ENCODE measurements at regions not wholly inside any gene's neighbourhood (a gene's known extent, or its start where the extent isn't known, plus 50 kb on each side); places are given as distances from the start of the nearest gene placed in this dataset.

DNA sequence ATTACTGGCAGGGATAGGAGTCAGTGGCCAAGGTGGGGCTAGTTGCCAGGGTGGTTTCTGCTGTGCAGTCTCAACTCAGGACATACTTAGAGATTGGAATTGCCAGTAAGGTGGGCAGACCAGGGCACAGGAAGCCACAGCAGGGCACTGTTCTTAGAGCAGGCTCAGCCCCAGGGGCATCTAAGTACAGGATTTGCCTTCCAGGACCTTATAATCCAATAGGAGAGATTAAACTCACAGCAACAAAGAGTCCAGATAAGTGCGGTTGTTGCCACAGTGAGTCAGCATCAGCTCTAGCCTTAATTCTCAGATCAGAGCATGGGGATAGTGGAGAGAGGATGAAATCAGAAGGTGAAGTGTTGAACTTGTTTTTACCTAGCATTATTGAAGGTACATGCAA, 265.8 kb upstream of the TRPC7 start:
- Mint-ChIP-seq H3K27me3 (ENCODE audit: low read depth) (peaks cover 9% of the 10 kb centered on the region), H3K36me3 (ENCODE audit: low read depth) (no peaks in the 10 kb centered on the region), H3K27ac (ENCODE audit: unreplicated experiment) (no peak overlapping the region), H3K9me3 (no peaks in the 10 kb centered on the region), H3K4me1 (no peaks in the 10 kb centered on the region), H3K4me3 (no peak overlapping the region)
- no peak for DNase-seq (ENCODE audit: low read depth, low spot score)
- TF ChIP-seq CTCF (conservative IDR thresholded peaks at IDR 0.05): no peak

- no peak for DNase-seq (ENCODE audit: low read depth, low spot score)
Observed at GRCh38 chr5:136629125-136629792, 263.9 kb upstream of the TRPC7 start.

DNA sequence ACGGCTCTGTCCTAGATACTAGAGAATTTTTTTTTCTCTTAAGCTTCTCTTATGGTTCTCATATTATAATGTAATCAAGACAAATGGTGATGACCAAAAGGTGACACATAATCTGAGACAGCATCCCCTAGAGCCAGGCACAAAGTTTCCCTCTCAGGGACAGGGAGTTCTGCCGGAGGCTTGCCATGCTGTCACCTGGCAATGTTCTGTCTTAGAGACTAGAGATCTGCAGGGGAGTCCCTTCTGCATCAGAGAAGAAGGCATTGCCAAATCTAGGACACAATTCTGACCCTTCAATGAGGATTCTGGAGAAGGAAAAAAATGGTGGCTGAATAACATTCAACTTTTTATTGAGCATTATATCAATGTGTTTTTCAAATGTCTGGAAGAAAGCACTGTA, 261.2 kb upstream of the TRPC7 start:
- no peaks in the 10 kb centered on the region for H3K9me3 Mint-ChIP-seq
- DNase-seq (ENCODE audit: low read depth, low spot score): no peak
- H3K36me3 Mint-ChIP-seq (ENCODE audit: low read depth): no peaks in the 10 kb centered on the region
- H3K27ac Mint-ChIP-seq (ENCODE audit: unreplicated experiment): no peak overlapping the region
- H3K4me3 Mint-ChIP-seq: no peak overlapping the region
- H3K27me3 Mint-ChIP-seq (ENCODE audit: low read depth): no peaks in the 10 kb centered on the region
- H3K4me1 Mint-ChIP-seq: no peaks in the 10 kb centered on the region
- no peak for TF ChIP-seq CTCF (conservative IDR thresholded peaks at IDR 0.05)

More at GRCh38 chr5:136629125-136629792, 263.9 kb upstream of the TRPC7 start:
- H3K27me3 Mint-ChIP-seq (ENCODE audit: low read depth): no peaks in the 10 kb centered on the region
- H3K4me3 Mint-ChIP-seq: no peak overlapping the region
- no peak for TF ChIP-seq CTCF (conservative IDR thresholded peaks at IDR 0.05)
- H3K27ac Mint-ChIP-seq (ENCODE audit: unreplicated experiment): no peak overlapping the region
- H3K36me3 Mint-ChIP-seq (ENCODE audit: low read depth): no peaks in the 10 kb centered on the region
- H3K9me3 Mint-ChIP-seq: no peaks in the 10 kb centered on the region
- H3K4me1 Mint-ChIP-seq: no peaks in the 10 kb centered on the region

DNA sequence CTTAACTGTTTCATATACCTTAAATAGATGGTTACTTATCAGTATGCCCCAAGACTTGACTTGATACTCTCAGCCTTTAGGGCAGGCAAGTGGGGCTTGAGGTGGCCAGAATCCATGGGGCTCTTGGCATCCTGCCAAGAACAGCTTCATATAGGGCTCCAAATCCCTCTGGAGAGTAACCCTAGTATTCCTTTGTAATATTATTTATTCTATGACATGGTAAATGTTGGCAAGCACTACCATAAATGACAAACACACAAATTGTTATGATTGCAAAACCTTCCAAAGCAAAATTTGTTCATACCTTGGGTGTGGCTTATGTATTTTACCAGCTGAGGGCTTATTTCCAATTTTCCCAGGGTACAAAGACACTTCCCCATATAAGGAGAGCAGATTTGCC, 257.4 kb upstream of the TRPC7 start:
- no peak for TF ChIP-seq CTCF (conservative IDR thresholded peaks at IDR 0.05)
- Mint-ChIP-seq H3K9me3 (no peaks in the 10 kb centered on the region), H3K36me3 (ENCODE audit: low read depth) (no peaks in the 10 kb centered on the region), H3K27me3 (ENCODE audit: low read depth) (no peaks in the 10 kb centered on the region), H3K27ac (ENCODE audit: unreplicated experiment) (no peak overlapping the region), H3K4me3 (no peak overlapping the region), H3K4me1 (no peaks in the 10 kb centered on the region)
- DNase-seq (ENCODE audit: low read depth, low spot score): no peak

DNA sequence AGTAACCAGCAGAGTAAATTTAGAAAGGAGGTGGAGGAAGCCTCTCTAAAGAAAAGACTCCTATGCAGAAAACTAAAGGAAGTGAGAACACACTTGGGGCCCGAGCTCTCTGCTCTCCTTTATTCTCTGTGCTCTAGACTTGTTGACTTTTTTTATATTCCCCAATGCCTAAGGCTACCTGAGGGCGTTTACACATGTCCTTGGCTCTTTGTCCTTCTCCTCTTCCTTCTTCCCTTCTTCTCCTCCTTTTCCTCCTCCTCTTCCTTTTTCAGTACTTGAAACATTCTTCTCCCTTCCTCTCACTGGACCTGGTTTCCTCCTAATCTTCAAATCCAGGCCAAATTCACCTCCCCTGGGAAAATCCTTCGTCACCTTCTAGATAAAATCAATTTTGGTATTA, 256.4 kb upstream of the TRPC7 start:
- H3K9me3 Mint-ChIP-seq: no peaks in the 10 kb centered on the region
- TF ChIP-seq CTCF (conservative IDR thresholded peaks at IDR 0.05): no peak
- H3K36me3 Mint-ChIP-seq (ENCODE audit: low read depth): no peaks in the 10 kb centered on the region
- no peak for DNase-seq (ENCODE audit: low read depth, low spot score)
- no peaks in the 10 kb centered on the region for H3K27me3 Mint-ChIP-seq (ENCODE audit: low read depth)
- no peak overlapping the region for H3K4me3 Mint-ChIP-seq
- H3K27ac Mint-ChIP-seq (ENCODE audit: unreplicated experiment): no peak overlapping the region
- H3K4me1 Mint-ChIP-seq: no peaks in the 10 kb centered on the region

Data from neural crest cell (in vitro differentiated cells).